IPS DF 19.7 (cell line): ENCODE measurements at regions not wholly inside any gene's neighbourhood (a gene's known extent, or its start where the extent isn't known, plus 50 kb on each side); places are given as distances from the start of the nearest gene placed in this dataset.

Source experiments
- DNase-seq: peaks from one replicate; pipeline ENCODE4 v3.0.0-alpha.2; 2013; ENCODE audit warnings: low read depth, low spot score

GRCh38 chrX:46301903-46302302 is 243.3 kb downstream of the ZNF674 start:
- DNase-seq, result no peak

GRCh38 chrX:46298821-46299220 is 246.4 kb downstream of the ZNF674 start:
- DNase-seq, result no peak

GRCh38 chrX:46295963-46296362 is 249.3 kb downstream of the ZNF674 start:
- DNase-seq, result no peak

GRCh38 chrX:46294234-46294633 is 251.0 kb downstream of the ZNF674 start:
- no peak for DNase-seq

- no peak for DNase-seq
Measured at GRCh38 chrX:46279925-46280313, 265.3 kb downstream of the ZNF674 start.

- DNase-seq, result no peak
Measured at GRCh38 chrX:46279214-46279924, 265.9 kb downstream of the ZNF674 start.

GRCh38 chrX:46278572-46278971 is 266.6 kb downstream of the ZNF674 start:
- no peak for DNase-seq

GRCh38 chrX:46268412-46268811 is 276.8 kb downstream of the ZNF674 start:
- DNase-seq, result no peak

GRCh38 chrX:46263494-46263893 is 281.7 kb downstream of the ZNF674 start:
- DNase-seq, result no peak

- DNase-seq, result no peak
Measured at GRCh38 chrX:46262304-46262703, 282.9 kb downstream of the ZNF674 start.

- DNase-seq, result no peak
Measured at GRCh38 chrX:46260499-46260898, 284.7 kb downstream of the ZNF674 start.

- no peak for DNase-seq
Measured at GRCh38 chrX:46258356-46258755, 286.9 kb downstream of the ZNF674 start.

- no peak for DNase-seq
Measured at GRCh38 chrX:46257451-46257879, 287.8 kb downstream of the ZNF674 start.

- DNase-seq, result no peak
Measured at GRCh38 chrX:46256875-46257274, 288.3 kb downstream of the ZNF674 start.

GRCh38 chrX:46255046-46255445 is 290.2 kb downstream of the ZNF674 start:
- no peak for DNase-seq

- DNase-seq, result no peak
Measured at GRCh38 chrX:46254641-46255040, 290.6 kb downstream of the ZNF674 start.

GRCh38 chrX:46251755-46252154 is 293.5 kb downstream of the ZNF674 start:
- no peak for DNase-seq

GRCh38 chrX:46250151-46250550 is 295.1 kb downstream of the ZNF674 start:
- DNase-seq, result no peak

GRCh38 chrX:46247456-46247855 is 297.8 kb downstream of the ZNF674 start:
- no peak for DNase-seq

GRCh38 chrX:46244451-46244850 is 300.8 kb downstream of the ZNF674 start:
- DNase-seq, result no peak

- no peak for DNase-seq
Measured at GRCh38 chrX:46236411-46236810, 308.8 kb downstream of the ZNF674 start.

- no peak for DNase-seq
Measured at GRCh38 chrX:46235778-46236177, 309.4 kb downstream of the ZNF674 start.

GRCh38 chrX:46234775-46235174 is 310.4 kb downstream of the ZNF674 start:
- DNase-seq, result no peak

- DNase-seq, result no peak
Measured at GRCh38 chrX:46228389-46228788, 316.8 kb downstream of the ZNF674 start.
